Caco-2 (cell line): ENCODE measurements at regions not wholly inside any gene's neighbourhood (a gene's known extent, or its start where the extent isn't known, plus 50 kb on each side); places are given as distances from the start of the nearest gene placed in this dataset.

Experiments
- BruUV-seq: library from RNA; stranded (reverse); fragments of 400-500 nt; replicated peaks from 2 replicates; lab custom pipeline; 2021; lab: Mats Ljungman, UMichigan
- CTCF ChIA-PET: fragments of 300-600 bp; sonication (Branson Sonifier 250); formaldehyde crosslinking; loops from one replicate; lab custom pipeline; 2022; ENCODE audit warnings: antibody characterized with exemption; lab: Charles Lee
- POLR2A ChIA-PET: fragments of 300-600 bp; sonication (Branson Sonifier 250); formaldehyde crosslinking; loops from one replicate; lab custom pipeline; 2022; ENCODE audit warnings: antibody characterized with exemption; lab: Charles Lee
- DNase-seq, 2 experiments: peaks; one replicate each; pipeline versions ENCODE4 v3.0.0 to v3.0.0-alpha.2; 2020 to 2022
- H3K27me3 ChIP-seq: replicated peaks from 2 replicates; pipeline ENCODE4 v1.6.0; 2011; ENCODE audit warnings: low read length; ENCODE audit not compliant: control insufficient read depth, insufficient read depth
- H3K36me3 ChIP-seq: 2 replicates; pipeline ENCODE4 v1.5.1; 2011; ENCODE audit warnings: low read length; ENCODE audit not compliant: control insufficient read depth, insufficient read depth
- H3K4me1 ChIP-seq: fragments of 250-450 bp; sonication (Bioruptor Pico); 2 replicates; pipeline ENCODE4 v1.5.1; 2020; ENCODE audit warnings: mild to moderate bottlenecking
- H3K4me3 ChIP-seq: 2 replicates; pipeline ENCODE4 v1.5.1; 2011; ENCODE audit warnings: low read depth, mild to moderate bottlenecking, control low read depth, low read length
- H3K9me3 ChIP-seq: fragments of 250-450 bp; sonication (Bioruptor Pico); 2 replicates; pipeline ENCODE4 v1.5.1; 2020; ENCODE audit warnings: mild to moderate bottlenecking, moderate library complexity
- H3K27ac Mint-ChIP-seq: one replicate; pipeline ENCODE4 v1.8.0; 2022; ENCODE audit warnings: mixed read lengths; ENCODE audit not compliant: unreplicated experiment
- H3K27me3 Mint-ChIP-seq: one replicate; pipeline ENCODE4 v1.8.0; 2022; ENCODE audit warnings: mixed read lengths; ENCODE audit not compliant: insufficient read depth, unreplicated experiment
- H3K36me3 Mint-ChIP-seq: one replicate; pipeline ENCODE4 v1.8.0; 2022; ENCODE audit warnings: mild to moderate bottlenecking, mixed read lengths; ENCODE audit not compliant: insufficient read depth, unreplicated experiment
- H3K4me1 Mint-ChIP-seq: one replicate; pipeline ENCODE4 v1.8.0; 2022; ENCODE audit warnings: low read depth, mixed read lengths; ENCODE audit not compliant: unreplicated experiment
- H3K4me3 Mint-ChIP-seq: one replicate; pipeline ENCODE4 v1.8.0; 2022; ENCODE audit warnings: mild to moderate bottlenecking, moderate library complexity, mixed read lengths; ENCODE audit not compliant: unreplicated experiment
- H3K9me3 Mint-ChIP-seq: one replicate; pipeline ENCODE4 v1.8.0; 2022; ENCODE audit warnings: mixed read lengths; ENCODE audit not compliant: unreplicated experiment
- intact Hi-C: fragments of 100-400 bp; cut with micrococcal nuclease; formaldehyde crosslinking; loops from one replicate; pipeline ENCODE4 v1.10.0; 2022; ENCODE audit not compliant: unreplicated experiment
- TF ChIP-seq, protein P1 (sequence below), 2 experiments: fragments of 200-600 bp in 1 of 2; IDR thresholded peaks; 1 replicate in 1 of 2; 2 replicates in 1 of 2; pipeline versions ENCODE4 v1.5.1 to v1.8.0; 2011 to 2022; ENCODE audit warnings: antibody characterized with exemption in 1 of 2, control low read depth in 1 of 2, inconsistent platforms in 1 of 2, low read depth in 1 of 2, low read length in 1 of 2, mild to moderate bottlenecking in 1 of 2, moderate library complexity in 1 of 2; ENCODE audit not compliant: insufficient read depth in 1 of 2, severe bottlenecking in 1 of 2, unreplicated experiment in 1 of 2

DNA sequence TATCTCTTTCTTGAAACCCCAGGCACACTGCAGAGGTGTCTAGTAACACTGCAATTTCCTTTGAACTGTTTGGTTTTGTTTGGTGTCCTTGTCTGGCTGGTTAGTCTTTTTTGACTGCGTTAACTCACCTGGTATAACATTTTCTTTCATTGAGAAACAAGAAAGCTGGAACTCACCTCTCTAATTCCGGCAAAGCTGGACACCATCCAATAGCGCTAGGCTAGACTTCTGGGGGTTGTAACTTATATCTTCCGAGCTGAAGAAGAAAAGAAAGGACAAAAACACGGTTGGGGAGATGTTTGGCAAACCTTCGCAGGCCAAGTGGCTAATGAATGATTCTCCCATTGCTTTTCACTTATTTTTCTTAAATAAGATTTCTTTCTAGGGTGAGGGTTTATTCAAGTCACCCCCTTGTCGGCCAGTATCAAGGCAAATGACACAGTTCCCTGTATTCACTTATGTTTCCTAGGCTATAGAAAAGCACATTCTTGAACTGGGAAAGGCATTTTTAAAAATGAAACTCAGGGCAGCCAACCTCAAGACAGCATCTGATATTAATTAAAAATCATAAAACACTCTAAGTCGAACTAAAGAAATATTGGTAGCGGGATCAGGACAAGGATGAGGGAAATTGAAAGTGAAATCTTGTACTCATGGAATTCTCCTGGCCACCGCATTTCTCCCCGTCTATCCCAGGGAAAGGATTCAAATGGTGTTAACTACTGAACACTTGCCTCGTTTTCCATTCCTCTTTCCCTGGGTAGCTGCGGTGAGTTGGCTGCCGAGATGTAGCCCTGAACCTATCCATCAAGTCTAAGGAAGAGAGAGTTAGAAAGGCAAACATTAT is 95.9 kb upstream of the ZFHX3 start:
- H3K36me3 Mint-ChIP-seq: no peaks in the 10 kb centered on the region
- Histone ChIP-seq H3K36me3 (no peaks in the 10 kb centered on the region), H3K27me3 (no peaks in the 10 kb centered on the region), H3K9me3 (no peaks in the 10 kb centered on the region), H3K4me1 (no peaks in the 10 kb centered on the region), H3K4me3 (no peak overlapping the region)
- H3K9me3 Mint-ChIP-seq: no peaks in the 10 kb centered on the region
- no peaks in the 10 kb centered on the region for H3K27me3 Mint-ChIP-seq
- ChIA-PET POLR2A (no interaction called here), CTCF (no interaction called here)
- no peak overlapping the region for H3K4me3 Mint-ChIP-seq
- peaks cover 6% of the 10 kb centered on the region for H3K4me1 Mint-ChIP-seq
- no peak overlapping the region for H3K27ac Mint-ChIP-seq
- intact Hi-C loops: no loop called here
- no peak for DNase-seq
- TF ChIP-seq, protein P1, sequence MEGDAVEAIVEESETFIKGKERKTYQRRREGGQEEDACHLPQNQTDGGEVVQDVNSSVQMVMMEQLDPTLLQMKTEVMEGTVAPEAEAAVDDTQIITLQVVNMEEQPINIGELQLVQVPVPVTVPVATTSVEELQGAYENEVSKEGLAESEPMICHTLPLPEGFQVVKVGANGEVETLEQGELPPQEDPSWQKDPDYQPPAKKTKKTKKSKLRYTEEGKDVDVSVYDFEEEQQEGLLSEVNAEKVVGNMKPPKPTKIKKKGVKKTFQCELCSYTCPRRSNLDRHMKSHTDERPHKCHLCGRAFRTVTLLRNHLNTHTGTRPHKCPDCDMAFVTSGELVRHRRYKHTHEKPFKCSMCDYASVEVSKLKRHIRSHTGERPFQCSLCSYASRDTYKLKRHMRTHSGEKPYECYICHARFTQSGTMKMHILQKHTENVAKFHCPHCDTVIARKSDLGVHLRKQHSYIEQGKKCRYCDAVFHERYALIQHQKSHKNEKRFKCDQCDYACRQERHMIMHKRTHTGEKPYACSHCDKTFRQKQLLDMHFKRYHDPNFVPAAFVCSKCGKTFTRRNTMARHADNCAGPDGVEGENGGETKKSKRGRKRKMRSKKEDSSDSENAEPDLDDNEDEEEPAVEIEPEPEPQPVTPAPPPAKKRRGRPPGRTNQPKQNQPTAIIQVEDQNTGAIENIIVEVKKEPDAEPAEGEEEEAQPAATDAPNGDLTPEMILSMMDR (IDR thresholded peaks at IDR 0.05; ENCODE audit: insufficient read depth in 1 of 2, low read depth in 1 of 2, low read length in 1 of 2, severe bottlenecking in 1 of 2, unreplicated experiment in 1 of 2): no peak
- BruUV-seq: no TSS peak

GRCh38 chr16:73143002-73143401 is 95.1 kb upstream of the ZFHX3 start:
- Histone ChIP-seq H3K4me3 (no peak overlapping the region), H3K4me1 (no peaks in the 10 kb centered on the region), H3K9me3 (no peaks in the 10 kb centered on the region), H3K27me3 (no peaks in the 10 kb centered on the region), H3K36me3 (no peaks in the 10 kb centered on the region)
- Mint-ChIP-seq H3K27me3 (peaks cover 3% of the 10 kb centered on the region), H3K9me3 (no peaks in the 10 kb centered on the region), H3K36me3 (no peaks in the 10 kb centered on the region), H3K4me3 (no peak overlapping the region), H3K27ac (no peak overlapping the region), H3K4me1 (peaks cover 6% of the 10 kb centered on the region)
- no peak for DNase-seq
- POLR2A ChIA-PET: no interaction called here
- TF ChIP-seq, protein P1 (IDR thresholded peaks at IDR 0.05; ENCODE audit: insufficient read depth in 1 of 2, low read depth in 1 of 2, low read length in 1 of 2, severe bottlenecking in 1 of 2, unreplicated experiment in 1 of 2): no peak
- intact Hi-C loops: no loop called here
- CTCF ChIA-PET: no interaction called here
- BruUV-seq: no TSS peak

DNA sequence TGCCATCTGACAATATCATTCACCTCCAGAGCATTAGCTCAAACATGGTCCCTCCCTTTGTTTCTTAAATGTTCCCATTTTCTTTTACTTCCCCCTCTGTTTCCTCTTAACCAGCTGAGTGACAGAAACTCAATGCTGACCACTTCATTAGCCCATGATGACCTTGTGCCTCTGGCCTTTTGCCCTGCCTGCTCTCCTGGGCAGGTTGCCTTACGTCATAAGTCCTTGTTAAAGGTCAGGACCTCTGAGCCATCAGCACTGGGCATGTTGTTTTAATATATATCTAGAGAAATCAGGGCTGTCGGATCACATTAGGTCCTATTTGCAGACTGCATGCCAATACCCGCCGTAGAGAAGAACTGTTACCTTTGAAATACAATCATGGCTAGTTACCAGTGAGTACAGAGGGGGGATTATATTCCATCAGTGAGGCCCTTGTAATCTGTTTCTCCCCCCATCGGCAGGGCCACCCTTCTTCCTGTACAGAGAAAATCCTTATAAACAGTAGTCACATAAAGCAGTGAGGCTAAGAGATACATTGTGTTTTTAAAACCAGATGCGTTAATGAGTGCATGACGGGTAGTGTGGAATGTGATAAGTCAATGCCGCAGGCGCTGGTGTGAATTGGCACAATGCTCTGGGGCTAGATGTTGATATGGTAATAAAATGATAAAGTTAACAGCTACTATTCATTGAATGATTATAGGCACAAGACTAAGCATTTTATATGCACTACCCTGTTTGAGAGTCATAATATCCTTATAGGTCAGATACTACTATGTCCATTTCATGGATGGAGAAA is 94.3 kb upstream of the ZFHX3 start:
- intact Hi-C loops: no loop called here
- Mint-ChIP-seq H3K36me3 (no peaks in the 10 kb centered on the region), H3K27ac (no peak overlapping the region), H3K9me3 (no peaks in the 10 kb centered on the region), H3K4me3 (no peak overlapping the region), H3K4me1 (peaks cover 6% of the 10 kb centered on the region), H3K27me3 (peaks cover 3% of the 10 kb centered on the region)
- Histone ChIP-seq H3K4me3 (no peak overlapping the region), H3K4me1 (no peaks in the 10 kb centered on the region), H3K27me3 (no peaks in the 10 kb centered on the region), H3K9me3 (no peaks in the 10 kb centered on the region), H3K36me3 (no peaks in the 10 kb centered on the region)
- no TSS peak for BruUV-seq
- TF ChIP-seq, protein P1 (IDR thresholded peaks at IDR 0.05; ENCODE audit: insufficient read depth in 1 of 2, low read depth in 1 of 2, low read length in 1 of 2, severe bottlenecking in 1 of 2, unreplicated experiment in 1 of 2): no peak
- DNase-seq: no peak
- CTCF ChIA-PET: no interaction called here
- POLR2A ChIA-PET: no interaction called here
